GM10248 (cell line): ENCODE measurements at regions not wholly inside any gene's neighbourhood (a gene's known extent, or its start where the extent isn't known, plus 50 kb on each side); places are given as distances from the start of the nearest gene placed in this dataset.
A peak's percentile ranks its signal among the peaks of the same experiment; 100 is the strongest.
"Not testable (repeated sequence)": the region's sequence is repeated elsewhere in the genome, so short reads cannot be mapped to it uniquely, and the experiment has no call there.

Source experiments
- CTCF ChIA-PET: fragments of 300-600 bp; sonication (Branson Sonifier 250); formaldehyde crosslinking; extraction: SDS; loops from one replicate; lab custom pipeline; 2021; ENCODE audit warnings: antibody characterized with exemption; lab: Yijun Ruan, JAX
- POLR2A ChIA-PET: fragments of 350-650 bp; sonication (Branson Sonifier 250); formaldehyde crosslinking; extraction: SDS; loops from one replicate; lab custom pipeline; 2020; ENCODE audit warnings: antibody characterized with exemption; lab: Yijun Ruan, JAX
- DNase-seq: peaks from one replicate; pipeline ENCODE4 v3.0.0; 2012; ENCODE audit errors: extremely low spot score
- CTCF ChIP-seq: IDR thresholded peaks from 2 replicates; pipeline ENCODE4 v1.5.1; 2012; ENCODE audit warnings: mild to moderate bottlenecking, low read depth; ENCODE audit errors: extremely low read depth, missing control alignments, control extremely low read depth

- POLR2A ChIA-PET, result no interaction called here
- DNase-seq, result no peak
- TF ChIP-seq CTCF, result no peak
- CTCF ChIA-PET, result interaction anchor here (1.5 kb wide), 1 partner anchor 525 kb away, joined by 3 read pairs; no protein-coding TSS in a partner anchor
These were observed 479.9 kb upstream of the PLXNA2 start for GRCh38 chr1:208724079-208724478.

GRCh38 chr1:208728815-208729214 is 484.6 kb upstream of the PLXNA2 start:
- ChIA-PET CTCF (interaction anchor here (1.5 kb wide), 1 partner anchor 19 kb away, joined by 4 read pairs; no protein-coding TSS in a partner anchor), POLR2A (no interaction called here)
- TF ChIP-seq CTCF, result no peak
- no peak for DNase-seq

- ChIA-PET CTCF (interaction anchor here (1.5 kb wide), 1 partner anchor 13 kb away, joined by 4 read pairs; no protein-coding TSS in a partner anchor), POLR2A (no interaction called here)
- no peak for TF ChIP-seq CTCF
- peak; percentile 30 for DNase-seq
These were observed 488.0 kb upstream of the PLXNA2 start for GRCh38 chr1:208731981-208732821.

- ChIA-PET CTCF (no interaction called here), POLR2A (no interaction called here)
- TF ChIP-seq CTCF, result no peak
- no peak for DNase-seq
These were observed 493.0 kb upstream of the PLXNA2 start for GRCh38 chr1:208737161-208737560.

GRCh38 chr1:208737922-208738321 is 493.7 kb upstream of the PLXNA2 start:
- TF ChIP-seq CTCF, result no peak
- ChIA-PET POLR2A (no interaction called here), CTCF (no interaction called here)
- no peak for DNase-seq

- POLR2A ChIA-PET, DNase-seq: not testable (repeated sequence)
- CTCF ChIA-PET, result interaction anchor here (1.3 kb wide), 1 partner anchor 20 kb away, joined by 3 read pairs; no protein-coding TSS in a partner anchor
These were observed 495.5 kb upstream of the PLXNA2 start for GRCh38 chr1:208739636-208740035.

- POLR2A ChIA-PET, result no interaction called here
- DNase-seq, result no peak
- TF ChIP-seq CTCF, result no peak
- CTCF ChIA-PET, result interaction anchor here (1.0 to 1.1 kb wide), 2 partner anchors 32 to 46 kb away, joined by 3 read pairs; no protein-coding TSS in a partner anchor
These were observed 497.1 kb upstream of the PLXNA2 start for GRCh38 chr1:208741296-208741695.
